ENCODE measurements at regions not wholly inside any gene's neighbourhood (a gene's known extent, or its start where the extent isn't known, plus 50 kb on each side); places are given as distances from the start of the nearest gene placed in this dataset.
"Not testable (repeated sequence)": the region's sequence is repeated elsewhere in the genome, so short reads cannot be mapped to it uniquely, and the experiment has no call there.

DNA sequence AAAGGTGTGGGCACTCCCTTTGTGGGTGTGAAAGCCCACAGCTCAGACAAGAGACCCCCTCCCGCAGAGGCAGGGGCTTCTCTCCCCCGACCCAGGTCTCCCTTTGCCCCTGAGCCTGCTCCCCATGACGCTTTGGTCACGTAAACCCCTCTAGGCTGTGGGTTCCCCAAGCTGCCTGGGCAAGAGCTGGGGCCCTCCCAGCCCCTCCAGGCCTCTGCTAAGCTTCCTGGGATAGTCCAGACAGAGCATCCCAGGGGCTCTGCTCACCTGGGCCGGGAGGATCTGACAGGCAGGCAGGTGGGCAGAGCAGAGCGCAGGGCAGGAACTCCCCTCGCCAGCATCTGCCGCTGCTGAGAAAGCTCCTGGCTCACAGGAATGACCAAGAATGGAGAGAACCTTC lies 177.3 kb downstream of the BANP start:
- Mint-ChIP-seq H3K27ac (no peak overlapping the region), H3K9me3 (no peaks in the 10 kb centered on the region), H3K36me3 (no peaks in the 10 kb centered on the region)
- no peak for ATAC-seq
- DNase-seq (ENCODE audit: low spot score in 2 of 2): no peak

DNA sequence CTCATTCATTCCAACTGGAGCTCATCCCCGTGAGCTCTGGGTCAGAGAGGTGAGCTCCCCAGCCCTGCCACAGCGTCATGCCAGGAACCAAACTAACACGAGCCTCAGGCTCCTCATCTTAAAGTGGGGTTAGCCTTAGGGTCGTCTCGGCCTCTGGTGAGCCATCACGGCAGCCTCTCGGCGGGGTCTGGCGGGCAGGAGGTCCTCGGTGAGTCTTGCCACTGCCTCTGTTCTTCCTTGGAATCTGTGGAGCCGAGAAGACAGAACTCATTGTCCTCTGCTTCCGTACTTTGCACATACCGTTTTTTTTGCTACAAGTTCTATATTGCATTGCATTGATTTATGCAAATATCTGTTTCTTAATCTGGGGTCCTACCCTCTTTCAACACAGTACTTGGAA lies 177.9 kb downstream of the BANP start:
- H3K27ac Mint-ChIP-seq; DNase-seq (ENCODE audit: low spot score in 2 of 2); H3K9me3 Mint-ChIP-seq; H3K36me3 Mint-ChIP-seq; ATAC-seq: not testable (repeated sequence)

DNA sequence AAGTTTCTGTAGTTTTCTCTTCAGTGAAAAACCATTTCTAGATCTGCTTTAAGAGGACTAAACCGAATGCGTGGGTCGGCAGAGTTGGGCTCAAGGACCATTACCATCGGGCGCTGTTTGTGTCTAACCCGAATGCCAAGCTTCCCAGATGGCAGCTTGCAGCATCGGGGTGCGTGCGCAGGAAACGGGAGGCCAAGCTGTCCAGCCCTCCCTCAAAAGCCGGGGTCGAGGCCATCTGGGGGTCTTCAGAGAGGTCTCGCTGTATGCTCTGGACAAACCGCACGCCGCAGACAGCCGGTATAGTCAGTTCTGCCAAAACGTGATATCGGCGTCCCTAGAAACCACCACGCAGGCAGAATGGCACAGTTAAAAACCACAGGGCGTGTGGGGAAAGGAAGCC lies 178.8 kb downstream of the BANP start:
- no peak for ATAC-seq
- Mint-ChIP-seq H3K9me3 (no peaks in the 10 kb centered on the region), H3K27ac (no peak overlapping the region), H3K36me3 (no peaks in the 10 kb centered on the region)
- no peak for DNase-seq (ENCODE audit: low spot score in 2 of 2)

DNA sequence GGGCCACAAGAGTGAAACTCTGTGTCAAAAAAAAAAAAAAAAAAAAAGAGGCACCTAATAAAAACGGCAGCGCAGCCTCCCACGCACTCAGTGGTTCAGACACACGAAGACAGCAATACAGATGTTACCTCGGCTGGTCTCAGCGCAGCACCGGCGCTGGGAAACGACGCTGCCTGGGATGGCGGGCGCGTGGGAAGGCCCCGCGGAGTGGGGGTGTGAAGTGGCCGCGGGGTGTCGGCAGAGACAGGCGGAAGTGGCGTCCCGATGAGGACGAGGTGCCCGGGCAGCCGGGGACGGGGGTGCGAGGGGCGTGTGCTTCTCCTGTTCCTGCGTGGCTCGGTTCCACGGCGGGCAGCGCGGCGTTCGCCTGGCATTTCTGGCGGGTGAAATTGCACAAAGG lies 179.4 kb downstream of the BANP start:
- Mint-ChIP-seq H3K27ac (no peak overlapping the region), H3K36me3 (no peaks in the 10 kb centered on the region), H3K9me3 (no peaks in the 10 kb centered on the region)
- ATAC-seq (no peak), DNase-seq (ENCODE audit: low spot score in 2 of 2) (no peak)

DNA sequence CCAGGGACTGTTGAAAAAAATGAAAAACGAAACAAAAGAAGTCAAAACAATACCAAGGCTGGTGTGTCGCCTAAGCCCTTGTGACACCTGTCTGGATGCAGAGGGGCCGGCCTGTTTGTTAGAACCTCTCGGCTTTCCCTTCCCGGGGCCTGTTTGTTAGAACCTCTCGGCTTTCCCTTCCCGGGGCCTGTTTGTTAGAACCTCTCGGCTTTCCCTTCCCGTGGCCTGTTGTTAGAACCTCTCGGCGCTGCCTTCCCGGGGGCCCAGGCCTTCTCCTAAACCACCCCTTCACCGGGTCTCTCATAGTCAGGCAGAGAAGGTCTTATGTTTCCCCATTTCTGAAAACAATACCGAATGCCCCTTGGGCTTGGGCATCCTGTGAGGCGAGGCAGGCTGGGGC lies 180.0 kb downstream of the BANP start:
- DNase-seq (ENCODE audit: low spot score in 2 of 2): no peak
- no peaks in the 10 kb centered on the region for H3K36me3 Mint-ChIP-seq
- ATAC-seq: no peak
- H3K9me3 Mint-ChIP-seq: no peaks in the 10 kb centered on the region
- no peak overlapping the region for H3K27ac Mint-ChIP-seq

DNA sequence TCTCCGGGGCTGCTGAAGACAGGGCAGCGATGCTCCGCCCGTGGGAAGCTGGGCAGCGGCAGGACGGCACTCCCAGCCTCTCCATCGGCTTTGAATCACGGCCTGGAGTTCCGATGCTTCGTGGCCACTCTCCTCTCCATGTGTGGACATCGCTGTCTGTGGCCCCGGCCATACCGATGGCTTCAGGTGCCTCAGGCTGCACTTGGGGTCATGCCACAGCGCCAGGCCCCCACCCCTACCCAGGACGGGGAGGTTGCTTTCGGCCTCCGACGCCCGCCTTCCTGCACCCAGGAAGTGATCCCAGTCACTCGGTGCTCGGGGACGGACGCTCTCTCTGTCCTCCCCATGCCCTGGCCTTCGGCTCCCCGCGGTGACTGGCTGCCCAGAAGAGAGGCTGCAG lies 180.7 kb downstream of the BANP start:
- no peak overlapping the region for H3K27ac Mint-ChIP-seq
- no peaks in the 10 kb centered on the region for H3K36me3 Mint-ChIP-seq
- H3K9me3 Mint-ChIP-seq: no peaks in the 10 kb centered on the region
- ATAC-seq: no peak
- DNase-seq (ENCODE audit: low spot score in 2 of 2): no peak

DNA sequence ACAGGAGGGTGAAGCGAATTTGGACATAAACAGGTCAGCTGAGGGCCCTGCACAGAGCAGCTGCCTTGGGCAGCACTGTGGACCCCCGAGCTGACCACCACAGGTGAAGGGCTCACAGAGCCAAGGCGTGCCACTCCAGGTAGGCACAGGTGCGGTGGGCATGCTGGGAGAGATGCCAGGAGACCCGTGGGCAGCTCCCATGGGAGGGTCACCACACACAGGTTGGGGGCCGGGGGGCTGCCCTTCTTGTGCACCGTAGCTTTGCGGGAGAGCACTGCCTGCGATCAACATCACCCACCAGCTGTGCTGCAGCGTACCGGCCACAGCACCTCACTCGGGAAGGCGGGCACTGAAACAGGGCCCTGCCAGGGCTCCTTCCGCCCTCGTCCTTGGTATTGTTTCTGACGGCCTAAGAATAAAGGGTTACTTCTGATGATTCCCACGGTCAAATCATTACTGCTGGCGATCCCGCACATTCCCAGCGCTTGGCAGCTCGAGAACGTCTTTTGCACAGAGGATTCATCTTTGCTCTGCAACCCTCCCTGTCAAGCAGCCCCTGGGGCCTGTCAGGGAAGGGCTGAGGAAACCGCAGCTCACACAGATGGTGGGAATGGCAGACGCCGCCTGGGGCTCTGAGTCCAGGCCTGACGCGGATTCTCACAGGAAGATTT lies 181.7 kb downstream of the BANP start:
- ATAC-seq (no peak), DNase-seq (ENCODE audit: low spot score in 2 of 2) (no peak)
- Mint-ChIP-seq H3K27ac (no peak overlapping the region), H3K36me3 (peaks cover 0 to 4% of the 10 kb centered on the region in 2 donors), H3K9me3 (peaks cover 4 to 5% of the 10 kb centered on the region in 2 donors)

DNA sequence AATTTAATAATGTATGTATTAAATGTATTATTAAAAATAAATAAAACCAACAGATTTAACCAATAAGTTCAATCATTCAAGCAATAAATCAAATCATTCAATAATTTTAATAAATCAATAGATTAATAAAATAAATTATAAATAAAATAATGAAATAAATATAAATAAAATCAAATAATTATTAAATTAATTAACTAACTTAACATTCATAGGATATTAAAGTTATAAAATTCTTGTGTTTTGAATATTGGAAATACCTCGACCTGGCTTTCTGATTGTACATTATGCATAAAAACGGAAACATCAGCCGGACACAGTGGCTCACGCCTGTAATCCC lies 182.2 kb downstream of the BANP start:
- ATAC-seq: no peak
- Mint-ChIP-seq H3K27ac (no peak overlapping the region), H3K36me3 (peaks cover 3 to 4% of the 10 kb centered on the region in 2 donors), H3K9me3 (peaks cover 4 to 5% of the 10 kb centered on the region in 2 donors)
- no peak for DNase-seq (ENCODE audit: low spot score in 2 of 2)

DNA sequence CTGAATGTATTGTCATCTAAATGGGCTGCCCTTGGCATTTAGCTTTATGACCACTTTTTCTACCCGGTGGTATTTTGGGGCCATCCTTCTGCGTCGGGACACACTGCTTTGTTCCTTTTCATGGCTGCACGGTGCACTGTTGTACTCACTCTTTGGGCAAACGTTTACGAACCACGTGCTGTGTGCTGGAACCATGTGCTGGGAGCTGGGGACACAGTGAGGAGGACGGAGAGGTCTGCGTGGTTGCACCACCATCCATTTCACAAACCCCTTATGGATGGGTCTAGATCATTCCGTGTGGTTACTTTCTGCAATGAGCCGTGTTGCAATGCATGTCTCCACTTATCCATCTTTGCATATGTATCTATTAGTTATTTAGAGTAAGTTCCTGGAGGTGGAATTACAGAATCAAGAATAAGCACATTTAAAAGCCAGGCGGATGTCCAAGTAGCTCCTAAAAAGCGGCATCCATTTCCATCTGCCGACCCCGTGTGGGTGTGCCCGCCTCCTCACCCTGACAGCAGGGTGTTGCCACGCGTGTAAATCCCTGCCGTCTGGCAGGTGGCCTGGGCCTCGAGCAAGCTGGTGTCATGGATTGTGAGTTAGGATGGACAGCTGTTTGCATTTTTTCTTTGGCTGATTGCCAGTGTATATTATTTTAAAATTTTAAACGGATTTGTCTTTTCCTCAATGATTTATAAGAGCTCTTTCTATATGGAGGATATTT lies 183.1 kb downstream of the BANP start:
- ATAC-seq; H3K27ac Mint-ChIP-seq; DNase-seq (ENCODE audit: low spot score in 2 of 2); H3K9me3 Mint-ChIP-seq: not testable (repeated sequence)
- peaks cover 10 to 11% of the 10 kb centered on the region in 2 donors for H3K36me3 Mint-ChIP-seq

DNA sequence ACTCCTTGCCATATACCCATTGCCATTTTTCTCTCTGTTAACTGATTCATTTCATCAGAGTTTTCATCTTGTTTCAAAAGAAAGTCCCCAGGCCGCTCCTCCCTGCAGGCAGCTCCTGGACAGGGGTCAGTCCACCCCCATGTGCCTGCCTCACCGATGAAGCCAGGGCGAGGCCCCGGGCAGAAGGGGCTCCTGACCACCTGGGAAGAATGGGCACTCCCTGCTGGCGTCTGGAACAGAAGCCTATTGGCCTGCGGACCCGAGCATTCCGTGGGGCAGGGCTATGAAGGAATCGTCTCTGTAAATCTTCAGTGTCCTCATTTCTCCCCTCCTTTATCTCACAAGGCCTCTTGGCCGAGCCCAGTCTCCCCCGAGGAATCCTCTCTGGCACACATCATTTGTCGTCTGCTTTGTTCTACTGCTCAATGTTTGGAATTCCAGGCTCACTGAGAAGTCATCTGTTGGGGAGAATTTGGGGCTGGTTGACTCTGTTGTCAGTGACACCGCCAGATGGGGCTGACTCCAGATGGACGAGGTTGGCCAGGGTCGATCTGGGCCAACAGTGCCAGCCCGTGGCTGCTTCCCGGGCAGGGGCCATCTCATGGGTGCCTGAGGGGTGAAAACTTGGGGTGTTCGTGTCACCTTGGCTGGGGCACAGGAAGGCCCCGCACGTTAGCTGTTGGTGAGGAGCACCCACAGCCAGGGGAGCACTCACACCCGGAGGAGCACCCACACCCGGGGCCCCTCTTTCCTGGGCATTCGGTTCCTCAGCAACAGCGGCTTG lies 183.9 kb downstream of the BANP start:
- ATAC-seq; H3K27ac Mint-ChIP-seq; DNase-seq (ENCODE audit: low spot score in 2 of 2): not testable (repeated sequence)
- Mint-ChIP-seq H3K36me3 (peaks cover 11 to 16% of the 10 kb centered on the region in 2 donors), H3K9me3 (peaks cover 10 to 13% of the 10 kb centered on the region in 2 donors)

DNA sequence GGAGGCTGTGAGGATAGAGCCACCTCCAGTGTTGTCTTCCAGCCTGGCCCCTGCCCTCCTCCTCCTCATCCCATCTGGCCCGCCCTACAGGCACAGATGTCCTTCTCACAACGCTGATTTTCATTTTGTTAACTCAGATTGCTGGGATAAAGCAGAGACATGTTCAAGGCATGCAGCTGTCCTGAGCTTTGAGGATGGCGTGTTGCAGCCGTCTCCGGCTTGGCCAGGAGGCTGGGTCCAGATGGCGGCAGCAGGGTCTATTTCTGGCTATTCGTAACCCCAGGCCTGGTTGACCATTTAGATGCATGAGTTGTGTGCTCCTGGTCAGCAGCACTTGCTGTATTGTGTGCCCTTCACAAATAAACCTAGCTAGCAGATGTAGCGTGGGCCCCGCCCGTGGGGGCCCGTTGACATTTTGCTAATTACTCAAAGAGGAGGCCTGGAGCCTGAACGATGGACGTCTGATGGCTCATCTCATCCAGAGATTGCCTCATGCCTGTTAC lies 185.0 kb downstream of the BANP start:
- H3K27ac Mint-ChIP-seq; DNase-seq (ENCODE audit: low spot score in 2 of 2); ATAC-seq: not testable (repeated sequence)
- Mint-ChIP-seq H3K9me3 (peaks cover 12 to 17% of the 10 kb centered on the region in 2 donors), H3K36me3 (peaks cover 11 to 20% of the 10 kb centered on the region in 2 donors)

DNA sequence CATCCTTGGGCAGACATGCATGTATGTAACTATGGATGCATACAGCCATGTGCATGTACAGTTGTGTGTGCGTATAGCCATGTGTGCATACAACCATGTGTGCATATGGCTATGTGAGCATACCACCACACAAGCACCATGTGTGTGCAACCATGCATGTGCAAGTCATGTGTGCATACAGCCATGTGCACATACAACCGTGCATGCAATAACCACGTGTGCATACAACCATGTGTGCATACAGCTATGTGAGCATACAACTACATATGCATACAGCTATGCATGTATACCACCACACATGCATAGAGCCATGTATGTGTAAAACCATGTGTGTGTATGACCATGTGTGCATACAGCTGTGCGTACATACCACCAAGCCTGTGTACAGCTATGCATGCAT lies 185.7 kb downstream of the BANP start:
- peaks cover 12 to 17% of the 10 kb centered on the region in 2 donors for H3K9me3 Mint-ChIP-seq
- ATAC-seq; H3K27ac Mint-ChIP-seq; DNase-seq (ENCODE audit: low spot score in 2 of 2): not testable (repeated sequence)
- H3K36me3 Mint-ChIP-seq: peaks cover 11 to 20% of the 10 kb centered on the region in 2 donors

DNA sequence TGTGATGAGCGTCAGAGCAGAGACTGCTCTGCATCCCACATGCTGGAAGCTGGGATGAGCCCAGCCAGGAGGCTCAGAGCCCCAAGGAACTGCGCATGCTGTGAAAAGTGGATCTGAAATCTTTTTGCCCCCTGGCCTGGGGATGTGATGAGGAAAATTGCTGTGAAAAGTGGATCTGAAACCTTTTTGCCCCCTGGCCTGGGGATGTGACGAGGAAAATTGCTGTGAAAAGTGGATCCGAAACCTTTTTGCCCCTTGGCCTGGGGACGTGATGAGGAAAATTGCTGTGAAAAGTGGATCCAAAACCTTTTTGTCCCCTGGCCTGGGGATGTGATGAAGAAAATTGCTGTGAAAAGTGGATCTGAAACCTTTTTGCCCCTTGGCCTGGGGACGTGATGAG lies 187.9 kb downstream of the BANP start:
- not testable (repeated sequence) for H3K27ac Mint-ChIP-seq; ATAC-seq; DNase-seq (ENCODE audit: low spot score in 2 of 2)
- Mint-ChIP-seq H3K9me3 (peaks cover 12 to 17% of the 10 kb centered on the region in 2 donors), H3K36me3 (peaks cover 11 to 20% of the 10 kb centered on the region in 2 donors)

DNA sequence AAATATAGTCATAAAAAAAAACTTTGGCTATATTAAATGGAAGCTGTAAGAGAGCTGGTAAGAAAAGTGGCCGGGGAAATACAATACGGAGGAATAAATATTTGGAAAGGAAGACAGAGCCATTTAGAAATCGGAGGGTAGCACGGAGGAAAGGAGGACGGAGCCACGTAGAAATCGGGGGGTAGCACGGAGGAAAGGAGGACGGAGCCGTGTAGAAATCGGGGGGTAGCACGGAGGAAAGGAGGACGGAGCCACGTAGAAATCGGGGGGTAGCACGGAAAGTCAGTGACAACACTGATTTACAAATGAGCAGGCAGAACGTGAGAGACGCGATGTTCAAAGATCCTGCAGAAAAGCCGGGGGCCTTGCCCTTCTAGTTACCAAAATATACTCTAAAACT lies 189.0 kb downstream of the BANP start:
- H3K9me3 Mint-ChIP-seq: peaks cover 12 to 17% of the 10 kb centered on the region in 2 donors
- not testable (repeated sequence) for H3K27ac Mint-ChIP-seq; DNase-seq (ENCODE audit: low spot score in 2 of 2)
- ATAC-seq: peak in 1 of 2 donors; percentile 59
- H3K36me3 Mint-ChIP-seq: peaks cover 11 to 20% of the 10 kb centered on the region in 2 donors

DNA sequence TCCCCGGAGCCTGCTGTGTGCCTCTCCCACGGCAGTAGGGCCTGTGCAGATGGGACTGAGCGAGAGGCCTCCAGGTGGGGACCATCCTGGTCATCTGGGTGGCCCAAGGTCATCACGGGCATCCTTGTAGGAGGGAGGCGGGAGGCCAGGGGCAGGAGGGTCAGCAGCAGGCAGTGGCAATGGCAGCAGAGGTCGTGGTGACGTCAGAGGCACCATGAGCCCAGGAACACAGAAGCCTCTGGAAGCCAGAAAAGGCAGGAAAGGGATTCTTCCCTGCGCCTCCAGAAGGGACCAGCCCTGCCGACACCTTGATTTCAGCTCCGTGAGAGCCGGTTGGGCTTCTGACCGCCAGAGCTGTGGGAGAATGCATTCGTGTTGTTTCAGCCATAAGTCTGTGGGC lies 190.3 kb downstream of the BANP start:
- DNase-seq (ENCODE audit: low spot score in 2 of 2) (no peak), ATAC-seq (no peak)
- Mint-ChIP-seq H3K9me3 (peaks cover 12 to 17% of the 10 kb centered on the region in 2 donors), H3K36me3 (peaks cover 11 to 20% of the 10 kb centered on the region in 2 donors), H3K27ac (no peak overlapping the region)

DNA sequence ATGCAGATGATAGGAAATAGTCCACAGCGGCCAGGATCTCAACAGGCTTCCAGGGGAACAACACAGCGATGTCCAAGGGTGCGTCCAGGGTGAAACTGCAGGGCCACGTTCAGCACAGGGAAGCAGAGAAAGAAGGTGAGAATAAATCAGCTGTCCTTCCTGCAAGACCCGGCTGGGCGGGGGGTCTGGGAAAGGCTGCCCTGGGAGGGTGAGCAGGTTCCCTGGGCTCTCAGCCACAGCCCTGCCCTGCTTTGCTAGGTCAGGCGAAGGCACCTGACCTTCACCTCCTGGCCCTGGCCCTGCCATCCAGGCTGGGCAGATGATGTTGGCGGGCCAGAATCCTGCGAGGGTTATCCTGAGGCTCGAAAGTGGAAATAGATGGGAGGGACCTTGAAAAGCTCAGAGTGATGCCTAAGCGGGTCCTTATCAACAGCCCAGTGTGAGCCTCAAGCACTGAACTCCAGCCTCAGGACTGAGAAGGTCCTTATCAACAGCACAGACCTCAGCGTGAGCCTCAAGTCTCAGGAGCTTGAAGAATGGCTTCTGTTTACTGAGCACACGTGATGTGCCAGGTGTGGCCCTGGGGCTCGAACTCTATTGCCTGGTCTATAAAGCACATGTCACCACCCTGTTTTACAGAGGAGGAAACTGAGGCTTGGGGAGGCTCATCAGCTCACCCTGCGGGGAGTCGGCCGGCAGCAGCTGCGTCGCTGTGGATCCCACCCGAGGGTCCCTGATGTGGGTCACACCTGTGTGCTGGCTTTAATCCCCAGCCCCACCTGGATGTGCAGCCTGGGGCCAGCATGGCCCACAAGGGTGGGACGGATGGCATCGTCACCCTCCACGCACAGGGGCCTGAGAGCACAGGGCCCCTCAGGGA lies 191.1 kb downstream of the BANP start:
- not testable (repeated sequence) for ATAC-seq; DNase-seq (ENCODE audit: low spot score in 2 of 2); H3K27ac Mint-ChIP-seq
- peaks cover 10 to 20% of the 10 kb centered on the region in 2 donors for H3K36me3 Mint-ChIP-seq
- H3K9me3 Mint-ChIP-seq: peaks cover 12 to 16% of the 10 kb centered on the region in 2 donors
